NCI-H1436 (cell line): ENCODE measurements at regions not wholly inside any gene's neighbourhood (a gene's known extent, or its start where the extent isn't known, plus 50 kb on each side); places are given as distances from the start of the nearest gene placed in this dataset.
"Not testable (repeated sequence)": the region's sequence is repeated elsewhere in the genome, so short reads cannot be mapped to it uniquely, and the experiment has no call there.

Source experiments
- DNase-seq: peaks from one replicate; lab custom pipeline; 2025; lab: John Stamatoyannopoulos, UW

DNA sequence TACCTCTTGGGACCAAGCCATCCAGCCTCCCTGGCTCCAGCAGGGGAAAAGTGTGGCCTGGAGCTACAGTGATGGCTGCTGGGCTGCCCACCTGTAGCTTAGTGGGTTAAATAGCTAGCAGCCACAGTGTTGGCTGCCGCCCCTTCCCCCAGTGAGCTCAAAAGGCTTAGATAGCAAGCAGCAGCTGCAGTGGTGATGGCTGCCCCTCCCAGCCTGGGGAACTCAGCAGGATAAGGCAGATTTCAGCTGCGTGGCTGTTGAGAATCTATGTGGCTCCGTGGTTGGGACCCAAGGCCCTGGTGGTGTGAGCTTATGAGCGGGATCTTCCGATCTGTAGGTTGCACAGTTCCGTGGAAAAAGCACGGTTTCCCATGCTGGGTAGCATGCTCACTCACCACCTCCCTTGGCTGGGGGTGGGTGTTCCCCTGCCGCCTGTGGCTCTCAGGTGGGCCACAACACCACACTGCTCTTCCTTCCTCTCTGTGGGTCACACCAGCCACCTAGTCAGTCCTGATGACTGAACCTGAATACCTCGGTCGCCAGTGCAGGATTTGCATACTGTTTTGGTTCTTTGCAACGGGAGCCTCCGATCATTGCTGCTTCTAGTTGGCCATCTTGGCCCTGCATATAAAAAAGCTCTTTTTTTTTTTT, 946.5 kb upstream of the FAM98A start:
- no peak for DNase-seq

DNA sequence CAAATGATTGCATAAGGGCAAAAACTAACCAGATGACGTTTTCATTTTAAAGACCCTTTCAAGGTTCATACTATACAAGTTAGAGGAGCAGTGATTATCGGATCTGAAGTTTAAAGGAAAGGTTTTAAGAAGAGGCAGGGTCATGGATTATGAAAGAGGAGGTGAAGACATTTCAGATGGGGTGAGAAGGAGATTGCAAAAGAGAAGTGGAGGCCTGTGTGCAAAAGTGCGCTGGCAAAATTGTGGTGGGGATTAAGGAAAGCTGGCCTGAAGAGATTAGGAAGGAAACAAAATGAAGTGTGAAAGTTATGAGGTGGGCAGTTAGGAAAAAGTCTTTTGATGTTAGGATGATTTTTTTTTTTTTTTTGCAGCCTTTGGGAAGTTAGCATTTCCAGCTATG, 935.7 kb upstream of the FAM98A start:
- DNase-seq, result no peak

DNA sequence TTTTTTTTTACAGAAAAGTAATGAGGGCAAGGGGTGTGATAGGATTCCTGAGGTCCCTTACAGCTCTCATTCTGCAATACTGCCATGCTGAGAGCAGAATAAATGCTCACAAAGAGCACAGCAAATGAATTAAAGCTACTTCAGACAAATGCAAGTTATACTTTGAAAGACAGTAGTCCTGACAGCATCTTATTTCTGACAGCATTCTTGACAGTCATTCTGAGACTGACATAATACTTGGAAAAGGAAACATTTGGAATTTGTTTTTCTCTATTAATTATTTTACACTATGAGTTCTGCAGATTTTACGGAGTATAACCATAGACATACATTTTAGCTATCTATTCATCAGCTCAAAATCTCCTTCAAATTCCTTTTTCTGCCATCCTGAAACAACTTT, 935.2 kb upstream of the FAM98A start:
- no peak for DNase-seq

DNA sequence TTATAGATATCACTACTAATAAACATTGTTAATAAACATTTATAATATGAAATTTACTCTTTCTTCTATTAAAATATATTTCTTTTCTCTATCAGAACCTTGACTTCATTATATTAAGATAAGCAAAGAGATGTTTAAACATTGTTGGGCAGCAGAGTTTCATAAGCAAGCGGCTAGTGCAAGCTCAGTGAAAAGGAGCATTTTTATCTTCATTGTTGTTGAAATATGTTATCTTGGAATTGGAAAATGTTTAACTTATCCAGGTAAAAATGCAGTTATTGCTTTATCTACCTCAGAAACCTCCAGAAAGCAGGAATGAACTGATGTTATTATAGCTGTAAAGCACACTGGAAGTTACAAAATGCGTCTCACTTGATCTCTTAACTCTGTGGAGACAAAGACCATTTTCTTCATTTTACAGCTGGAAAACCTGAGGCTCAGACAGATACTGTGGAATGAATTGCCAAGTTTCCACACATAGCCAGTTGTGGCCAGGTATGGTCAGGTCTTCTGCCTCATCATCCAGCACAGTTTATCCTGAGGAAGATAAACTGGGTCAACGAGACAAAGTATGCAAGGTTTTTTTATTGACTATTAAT, 934.6 kb upstream of the FAM98A start:
- no peak for DNase-seq

DNA sequence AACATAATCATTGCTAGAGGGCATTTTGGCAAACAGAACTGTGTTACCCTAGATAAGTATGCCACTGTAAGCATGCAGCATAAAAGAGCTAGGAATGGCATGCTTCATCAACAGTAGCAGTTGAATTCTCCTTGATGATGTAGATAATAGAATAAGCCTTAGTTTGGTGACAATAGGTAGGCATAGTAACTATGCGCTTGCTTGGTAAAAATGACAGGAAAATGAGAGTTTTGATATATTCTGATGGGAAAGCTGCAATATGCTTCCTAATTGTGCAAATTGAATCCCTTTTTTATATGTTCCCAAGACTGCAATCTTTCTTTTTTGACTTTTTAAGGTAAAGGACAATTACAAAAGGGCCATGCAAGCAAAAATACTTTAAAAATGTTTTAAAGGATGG, 930.9 kb upstream of the FAM98A start:
- DNase-seq, result no peak

DNA sequence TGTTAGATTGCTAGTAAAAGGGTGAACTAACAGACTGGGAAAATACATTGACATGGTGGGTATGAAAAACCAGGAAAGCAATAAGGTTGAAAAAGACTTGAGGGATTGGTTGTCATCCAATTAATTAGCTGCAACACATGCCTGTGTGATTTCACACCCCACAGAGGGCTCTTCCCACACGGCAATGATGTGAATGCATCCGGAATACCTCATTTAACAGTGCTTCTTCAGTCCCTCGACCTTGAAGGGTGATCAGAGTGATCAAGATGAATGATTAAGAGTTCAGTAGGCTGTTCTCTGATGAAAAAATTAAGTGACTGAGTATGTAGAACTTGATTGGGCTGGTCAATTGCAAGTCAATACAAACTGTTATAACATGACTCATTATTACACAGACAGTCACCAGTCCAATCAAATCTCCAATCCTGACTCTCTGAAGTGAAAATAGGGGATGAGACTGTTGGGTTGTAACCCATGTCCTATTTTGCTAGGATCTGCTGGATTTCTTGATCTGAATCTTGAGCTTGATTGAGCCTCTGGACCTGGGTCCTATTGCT, 924.9 kb upstream of the FAM98A start:
- no peak for DNase-seq

DNA sequence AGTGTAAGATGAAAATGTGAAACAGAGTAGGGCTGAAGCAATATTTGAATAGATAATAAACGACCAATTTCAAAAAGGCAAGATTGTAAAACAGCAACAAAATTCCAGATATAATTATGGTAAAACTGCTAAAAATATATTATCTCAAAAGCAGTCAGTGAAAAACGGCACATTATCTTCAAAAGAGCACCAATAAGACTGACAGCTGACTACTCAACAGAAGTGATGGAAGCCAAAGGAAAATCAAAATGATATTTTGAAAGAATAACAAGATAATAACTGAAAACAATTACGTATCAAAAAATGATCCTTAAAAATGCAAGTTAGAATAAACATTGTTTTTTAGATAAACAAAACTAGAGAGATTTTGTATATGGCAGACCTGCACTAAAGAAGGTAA, 920.6 kb upstream of the FAM98A start:
- DNase-seq, result no peak

DNA sequence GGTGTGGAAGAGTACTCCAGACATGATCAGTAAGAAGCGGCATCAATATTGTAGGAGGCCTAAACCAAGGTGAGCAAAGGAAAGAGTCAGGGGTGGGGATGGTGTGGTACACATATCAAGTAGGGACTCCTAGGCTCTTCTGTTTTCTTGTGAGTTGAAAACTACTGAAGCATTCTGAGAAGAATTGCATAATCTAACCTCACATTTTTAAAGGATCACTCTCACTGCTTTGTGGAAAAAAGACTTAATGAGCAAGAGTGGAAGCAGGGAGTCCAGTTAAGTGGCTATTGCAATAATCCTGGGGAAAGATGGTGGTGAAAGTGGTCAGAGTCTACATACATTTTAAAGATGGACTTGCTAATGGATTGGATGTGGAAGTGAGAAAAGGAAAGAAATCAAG, 899.5 kb upstream of the FAM98A start:
- DNase-seq, result no peak

DNA sequence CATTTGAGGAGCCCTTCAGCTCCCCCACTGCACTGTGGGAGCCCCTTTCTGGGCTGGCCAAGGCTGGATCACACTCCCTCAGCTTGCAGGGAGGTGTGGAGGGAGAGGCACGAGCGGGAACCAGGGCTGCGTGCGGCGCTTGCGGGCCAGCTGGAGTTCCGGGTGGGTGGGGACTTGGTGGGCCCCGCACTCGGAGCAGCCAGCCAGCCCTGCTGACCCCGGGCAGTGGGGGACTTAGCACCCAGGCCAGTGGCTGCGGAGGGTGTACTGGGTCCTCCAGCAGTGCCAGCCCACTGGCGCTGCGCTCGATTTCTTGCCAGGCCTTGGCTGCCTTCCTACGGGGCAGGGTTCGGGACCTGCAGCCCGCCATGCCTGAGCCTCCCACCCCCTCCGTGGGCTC, 895.1 kb upstream of the FAM98A start:
- not testable (repeated sequence) for DNase-seq

DNA sequence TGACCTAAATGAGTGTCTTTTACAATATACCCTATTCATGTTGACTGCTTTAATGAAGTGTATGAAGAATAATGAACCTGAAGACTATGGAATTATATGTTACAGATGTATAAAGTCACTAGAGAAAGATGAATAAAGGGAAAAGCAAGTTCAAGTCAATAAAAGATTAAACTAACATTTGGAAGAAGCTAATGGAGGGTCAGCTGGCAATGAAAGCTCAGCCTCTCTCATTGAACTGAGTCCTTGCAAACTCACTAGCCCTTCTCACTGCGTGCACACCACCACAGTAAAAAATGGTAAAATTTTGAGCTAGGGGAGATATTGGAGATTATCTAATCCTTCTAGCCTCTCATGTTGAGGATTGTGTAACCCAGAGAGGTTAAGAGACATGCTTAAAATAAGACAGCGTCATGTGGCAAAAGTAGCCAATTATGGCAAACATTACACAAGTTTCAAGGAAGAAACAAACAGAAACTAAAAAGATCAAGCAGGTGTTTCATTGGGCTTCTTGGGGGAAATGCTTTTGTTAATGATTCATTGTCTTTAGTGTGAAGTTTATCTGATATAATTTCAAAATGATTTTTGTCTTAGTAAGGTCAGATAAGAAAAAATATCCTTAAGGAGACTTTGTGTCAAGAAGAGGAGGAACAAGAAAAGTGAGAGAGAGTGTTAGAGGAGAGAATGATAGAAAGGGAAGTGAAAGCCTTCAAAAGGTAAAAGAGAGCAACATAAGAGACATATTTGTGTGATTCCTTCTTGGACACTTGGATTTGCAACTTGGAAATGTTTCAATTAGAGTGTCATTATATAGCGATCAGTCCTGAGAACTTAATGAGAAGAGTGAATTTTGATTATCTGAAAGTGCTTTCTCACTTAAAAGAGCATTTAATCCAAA, 893.7 kb upstream of the FAM98A start:
- no peak for DNase-seq

DNA sequence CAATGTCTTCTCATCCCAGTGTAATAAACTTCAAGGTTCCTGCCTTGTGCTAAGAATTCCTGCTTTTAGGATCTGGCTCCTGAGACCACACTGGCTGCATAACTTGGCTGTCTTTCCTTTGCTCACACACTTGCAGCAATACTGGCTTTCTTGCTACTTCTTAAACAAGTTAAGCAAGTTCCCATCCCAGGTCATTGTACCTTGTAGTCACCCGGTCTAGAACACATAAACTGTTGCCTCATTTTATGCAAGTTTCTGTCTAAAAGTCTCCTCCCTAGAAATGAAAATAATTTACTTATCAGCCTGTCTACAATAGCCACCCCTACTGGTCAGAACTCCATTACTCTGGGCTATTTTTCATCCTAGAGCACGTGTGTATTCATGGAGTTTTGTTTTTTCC, 887.9 kb upstream of the FAM98A start:
- no peak for DNase-seq

DNA sequence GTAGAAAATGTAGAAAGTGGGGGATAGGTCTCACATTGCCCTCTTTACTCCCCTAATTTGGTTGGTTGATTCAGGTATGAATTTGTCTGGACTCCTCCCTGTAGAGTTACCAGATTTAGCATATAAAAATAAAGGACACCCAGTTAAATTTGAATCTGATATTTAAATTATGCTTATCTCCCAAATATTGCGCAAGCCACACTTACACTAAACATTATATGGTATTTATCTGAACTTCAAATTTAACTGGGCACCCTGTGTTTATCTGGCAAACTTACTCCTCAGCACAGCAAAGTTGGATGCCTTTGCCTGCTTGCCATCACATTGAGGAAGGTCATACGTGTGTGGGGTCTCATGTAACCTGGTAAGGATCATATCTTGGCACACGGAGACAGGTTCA, 882.4 kb upstream of the FAM98A start:
- DNase-seq, result no peak

DNA sequence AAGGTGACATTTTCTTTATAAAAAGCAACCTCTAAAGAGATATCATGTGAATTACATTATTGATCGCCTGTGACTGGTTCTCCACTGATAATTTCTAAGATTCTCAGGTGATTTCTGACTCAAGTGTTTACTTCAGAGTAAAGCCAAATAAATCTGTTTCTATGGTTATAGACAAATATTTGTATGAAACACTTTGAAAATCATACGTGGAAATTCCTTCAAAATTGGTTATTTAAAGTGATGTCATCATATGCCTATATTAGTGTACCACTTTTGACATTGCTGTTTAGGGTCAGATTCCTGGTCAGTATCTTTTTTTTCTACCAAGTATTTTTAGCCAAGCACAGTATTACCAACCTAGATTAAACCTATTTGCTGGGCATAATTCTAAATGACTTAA, 881.3 kb upstream of the FAM98A start:
- no peak for DNase-seq

DNA sequence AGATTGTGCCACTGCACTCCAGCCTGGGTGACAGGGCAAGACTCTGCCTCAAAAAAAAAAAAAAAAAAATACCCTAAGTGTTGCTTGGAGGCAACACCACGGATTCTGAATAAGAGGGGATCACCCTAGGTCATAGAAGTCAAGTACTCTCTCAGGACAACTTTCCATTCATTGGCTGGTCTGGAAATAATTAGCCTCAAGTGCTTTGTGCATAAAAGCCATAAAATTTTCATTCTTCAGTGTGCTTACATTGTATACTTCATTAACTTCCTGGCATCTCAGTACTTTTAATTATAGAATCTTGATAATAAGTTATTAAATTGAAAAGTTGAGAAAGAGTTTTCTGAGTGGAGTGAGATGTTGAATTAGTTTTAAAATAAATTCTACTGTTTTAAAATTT, 876.1 kb upstream of the FAM98A start:
- DNase-seq, result no peak

DNA sequence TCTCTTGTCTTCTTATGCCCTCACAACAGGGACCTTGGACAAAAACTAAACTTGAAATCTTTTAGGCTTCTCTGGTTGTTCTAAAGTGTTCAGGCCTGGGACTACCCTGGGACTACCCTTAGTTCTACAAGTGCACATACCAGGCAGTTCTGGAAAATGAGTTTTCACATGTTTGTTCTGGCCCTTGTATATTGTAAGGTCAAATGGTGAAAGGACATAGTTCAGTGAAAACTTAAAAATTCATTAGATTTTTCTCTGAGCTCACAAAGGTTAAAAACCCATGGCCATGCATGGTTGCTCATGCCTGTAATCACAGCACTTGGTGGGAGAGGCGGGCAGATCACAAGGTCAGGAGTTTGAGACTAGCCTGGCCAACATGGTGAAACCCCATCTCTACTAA, 875.5 kb upstream of the FAM98A start:
- no peak for DNase-seq

DNA sequence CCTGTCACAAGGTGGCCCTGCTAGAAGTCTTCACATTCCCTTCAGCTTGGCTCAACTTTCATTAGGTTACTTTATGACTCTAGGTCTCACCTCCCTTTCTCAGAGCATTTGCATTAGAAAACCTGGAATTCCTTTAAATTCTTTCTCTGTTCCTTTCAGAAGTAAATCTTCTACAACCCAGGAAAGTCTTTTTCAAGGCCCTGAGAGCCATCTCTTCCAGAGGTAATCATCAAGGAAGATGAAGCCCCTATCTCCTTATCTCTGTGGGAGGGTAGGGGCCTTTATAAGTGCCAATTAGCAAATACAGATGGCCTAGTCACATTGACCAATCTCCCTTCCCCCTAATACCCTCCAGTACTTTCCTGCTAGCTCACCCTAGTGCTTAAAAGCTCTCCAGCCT, 848.0 kb upstream of the FAM98A start:
- no peak for DNase-seq

DNA sequence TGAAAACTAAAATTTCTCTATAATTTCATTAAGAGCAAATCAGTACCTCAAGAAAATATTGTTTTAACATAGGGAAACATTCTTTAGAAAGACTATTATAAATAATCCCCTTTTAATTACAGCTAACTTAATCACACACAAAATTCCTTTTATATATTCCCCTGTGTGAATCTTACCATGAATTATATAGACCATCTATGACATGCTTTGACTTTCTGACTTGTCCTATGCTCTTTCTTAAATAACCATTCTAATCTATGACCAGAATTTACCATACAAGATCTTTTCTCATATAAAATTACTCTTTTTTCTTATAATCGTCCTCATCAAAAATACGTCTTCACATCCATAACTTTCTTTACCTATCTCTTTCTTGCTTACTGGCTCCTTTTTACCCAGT, 824.2 kb upstream of the FAM98A start:
- no peak for DNase-seq

DNA sequence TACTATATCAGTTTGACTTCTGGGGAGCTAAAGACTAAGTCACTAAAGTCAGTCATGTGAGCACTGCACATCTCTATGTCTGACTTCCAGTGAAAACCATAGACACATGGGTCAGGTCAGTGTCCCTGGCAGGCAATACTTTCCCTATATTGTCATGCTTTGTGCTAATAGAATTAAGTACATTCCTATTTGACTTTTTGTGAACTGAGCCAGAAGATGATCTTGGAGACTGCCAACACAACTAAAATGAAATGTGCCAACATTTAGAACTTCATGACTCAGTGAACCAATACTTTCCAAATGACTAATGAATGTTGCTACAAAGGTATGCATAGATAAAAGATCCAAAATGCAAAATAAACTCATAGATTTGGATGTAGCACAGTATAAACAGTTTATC, 820.8 kb upstream of the FAM98A start:
- no peak for DNase-seq

DNA sequence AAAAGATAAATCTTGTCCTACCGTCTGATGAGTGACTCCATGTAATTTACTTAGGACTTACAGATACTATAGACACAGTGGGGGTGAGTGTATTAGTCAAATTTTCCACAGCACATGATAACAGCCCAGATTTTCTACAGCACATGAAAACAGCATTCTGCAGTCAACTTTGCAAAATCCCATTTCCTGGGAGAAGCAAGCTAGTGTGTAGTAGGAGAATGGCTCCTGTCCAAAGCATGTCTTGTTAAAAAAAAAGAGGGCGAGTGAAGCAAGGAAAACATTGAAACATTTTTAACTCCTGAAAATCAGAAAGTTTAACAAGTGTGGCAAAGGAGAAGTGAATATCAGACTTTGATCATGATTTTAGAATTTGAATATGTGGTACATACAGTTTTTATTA, 817.8 kb upstream of the FAM98A start:
- DNase-seq, result no peak

DNA sequence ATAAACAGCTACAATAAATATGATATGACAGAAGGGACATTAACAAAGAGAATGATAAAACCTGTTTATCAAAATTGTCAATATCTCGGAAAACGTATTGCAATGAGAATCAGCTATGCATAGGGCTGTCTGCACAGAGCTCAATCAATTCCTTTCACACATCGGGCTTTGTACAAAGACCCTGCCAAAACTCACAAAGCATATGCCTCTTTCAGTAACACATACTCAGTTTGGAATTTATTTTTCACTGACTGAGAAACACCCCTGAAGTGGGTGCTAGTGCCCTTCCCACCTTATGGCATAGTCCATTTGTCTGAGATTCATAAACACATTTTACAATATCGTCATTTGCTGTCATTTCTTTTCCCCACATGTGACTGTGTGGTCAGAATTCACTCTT, 815.8 kb upstream of the FAM98A start:
- DNase-seq, result no peak

DNA sequence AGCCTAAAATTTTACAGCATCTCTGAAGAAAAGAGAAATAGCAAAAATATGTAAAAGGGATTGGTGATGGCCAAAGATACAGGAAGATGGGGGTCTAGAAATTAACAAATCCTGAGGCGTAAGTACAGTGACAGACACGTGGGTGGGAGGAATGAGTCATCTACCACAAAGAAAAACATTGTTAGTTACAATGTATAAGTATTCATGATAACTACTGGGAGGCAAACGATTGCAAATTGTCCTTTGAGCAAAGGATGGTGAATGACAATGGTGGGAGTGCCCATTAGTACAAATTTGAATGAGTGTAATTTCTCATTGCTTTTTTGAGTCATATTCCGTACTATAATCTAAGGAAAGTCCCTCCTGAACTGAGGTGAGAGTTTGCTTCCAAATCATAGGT, 809.0 kb upstream of the FAM98A start:
- no peak for DNase-seq

DNA sequence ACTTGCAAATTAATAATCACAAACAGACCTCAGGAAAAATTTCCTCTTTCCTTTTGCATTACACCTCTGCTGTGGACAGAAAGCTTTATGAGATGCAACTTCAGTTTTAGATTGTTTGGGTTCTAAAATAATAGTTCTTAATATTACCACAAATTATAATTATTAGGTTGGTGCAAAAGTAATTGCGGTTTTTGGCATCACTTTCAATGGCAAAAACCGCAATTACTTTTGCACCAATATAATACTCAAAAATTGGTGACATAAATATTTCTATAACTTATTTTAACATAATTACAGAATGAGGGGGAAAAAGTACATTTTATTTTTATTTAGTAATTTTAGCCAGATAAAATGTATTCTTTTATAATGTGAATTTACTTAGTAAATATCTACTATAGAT, 804.4 kb upstream of the FAM98A start:
- no peak for DNase-seq

DNA sequence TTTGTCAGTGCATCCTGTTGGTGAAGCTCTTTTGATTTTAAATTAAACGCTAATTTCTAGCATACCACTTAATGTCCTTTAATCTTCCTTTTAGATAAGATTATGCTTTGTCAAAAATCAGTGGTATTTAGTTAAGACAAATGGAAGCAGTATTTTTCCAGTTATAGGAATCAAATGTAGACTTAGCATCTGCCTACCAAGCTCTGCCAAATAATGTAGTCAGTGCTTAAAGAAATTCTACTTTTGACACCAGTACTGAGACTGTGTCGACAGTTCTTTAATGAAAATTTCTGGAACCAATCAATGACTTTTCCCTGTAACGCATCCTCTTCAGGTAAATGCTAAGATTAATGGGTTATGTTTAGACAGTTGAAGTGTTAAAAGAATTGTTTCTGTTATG, 803.3 kb upstream of the FAM98A start:
- no peak for DNase-seq
